Naive thymus-derived CD8-positive, alpha-beta T cell (primary cell): ENCODE measurements at regions not wholly inside any gene's neighbourhood (a gene's known extent, or its start where the extent isn't known, plus 50 kb on each side); places are given as distances from the start of the nearest gene placed in this dataset.
A peak's percentile ranks its signal among the peaks of the same experiment; 100 is the strongest.

Experiments
- ATAC-seq, 2 donors: fragments of 150-1000 bp; cut with Tn5 transposase in 1 of 2; sonication (Bioruptor Pico), chemical (Tn5 transposase) in 1 of 2; 1 replicate in 1 of 2; 2 replicates in 1 of 2; pipeline ENCODE4 v1.10.0; 2021; ENCODE audit warnings: mild to moderate bottlenecking in 2 of 2, moderate library complexity in 2 of 2
- POLR2A ChIA-PET: fragments of 350-600 bp; sonication (Branson Sonifier 250); formaldehyde crosslinking; loops from one replicate; lab custom pipeline; 2021; ENCODE audit warnings: antibody characterized with exemption; lab: Charles Lee
- DNase-seq, 10 donors: peaks; one replicate each; pipeline versions ENCODE4 v3.0.0 to v3.0.0-alpha.2; 2020 to 2022
- H3K27ac Mint-ChIP-seq, 10 donors: one replicate each; pipeline ENCODE4 v1.8.0; 2020 to 2022; ENCODE audit warnings: mild to moderate bottlenecking in 10 of 10, mixed read lengths in 10 of 10, moderate library complexity in 4 of 10, inconsistent platforms in 1 of 10
- H3K27me3 Mint-ChIP-seq, 5 donors: one replicate each; pipeline ENCODE4 v1.8.0; 2021 to 2022; ENCODE audit warnings: mixed read lengths in 5 of 5
- H3K36me3 Mint-ChIP-seq, 3 donors: one replicate each; pipeline ENCODE4 v1.8.0; 2020 to 2022; ENCODE audit warnings: mixed read lengths in 3 of 3, mild to moderate bottlenecking in 2 of 3, inconsistent platforms in 1 of 3
- H3K4me1 Mint-ChIP-seq, 4 donors: one replicate each; pipeline ENCODE4 v1.8.0; 2021 to 2022; ENCODE audit warnings: mixed read lengths in 4 of 4
- H3K4me3 Mint-ChIP-seq, 10 donors: one replicate each; pipeline ENCODE4 v1.8.0; 2020 to 2022; ENCODE audit warnings: mild to moderate bottlenecking in 10 of 10, mixed read lengths in 10 of 10, moderate library complexity in 6 of 10, inconsistent platforms in 1 of 10
- H3K9me3 Mint-ChIP-seq, 9 donors: one replicate each; pipeline ENCODE4 v1.8.0; 2020 to 2022; ENCODE audit warnings: mixed read lengths in 9 of 9, mild to moderate bottlenecking in 3 of 9, inconsistent platforms in 1 of 9, moderate library complexity in 1 of 9

DNA sequence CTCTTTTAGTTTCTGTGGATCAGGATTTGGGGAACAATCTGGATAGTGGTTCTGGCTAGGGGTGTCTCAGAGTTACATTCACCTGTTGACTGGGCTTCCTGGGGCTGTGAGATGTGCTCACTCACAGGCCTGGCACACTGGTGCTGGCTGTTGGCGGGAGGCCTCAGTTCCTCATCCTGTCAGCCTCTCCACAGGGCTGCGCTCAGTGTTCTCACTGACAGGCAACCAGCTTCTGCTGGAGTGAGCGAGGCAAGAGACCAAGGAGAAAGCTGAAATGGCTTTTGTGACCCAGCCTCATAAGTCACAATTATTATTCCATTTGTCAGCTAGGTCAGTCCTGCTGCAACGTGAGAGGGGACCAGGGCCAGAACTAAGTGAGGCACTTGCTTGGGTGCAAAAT lies 180.6 kb upstream of the GLI2 start:
- peaks cover 12 to 59% (median 31%) of the 10 kb centered on the region in 5 donors for H3K27me3 Mint-ChIP-seq
- POLR2A ChIA-PET = no interaction called here

DNA sequence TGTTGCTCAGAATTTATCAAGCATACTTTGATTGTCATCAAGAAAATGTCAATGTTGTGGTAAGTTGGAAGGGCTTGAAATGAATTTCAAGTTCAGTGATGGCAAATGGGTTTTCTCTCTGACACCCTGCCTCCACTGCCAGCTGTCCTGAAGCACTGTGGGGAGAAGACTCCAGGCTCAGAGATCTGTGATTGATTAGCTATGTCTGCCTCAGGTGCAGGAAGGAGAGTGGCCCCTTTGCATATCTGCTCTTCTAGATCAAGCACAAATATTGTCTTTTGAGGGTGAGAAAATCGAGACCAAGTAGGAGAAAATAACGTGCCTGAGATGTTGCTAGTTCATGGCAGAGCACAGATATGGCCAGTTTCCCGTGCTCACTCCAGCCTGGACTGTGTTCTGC lies 178.8 kb upstream of the GLI2 start:
- no peak for ATAC-seq
- no peaks in the 10 kb centered on the region for H3K9me3 Mint-ChIP-seq

More for the DNA sequence above, 180.6 kb upstream of the GLI2 start:
- DNase-seq = no peak
- ATAC-seq = no peak
- Mint-ChIP-seq H3K36me3 (no peaks in the 10 kb centered on the region), H3K27ac (no peak overlapping the region), H3K9me3 (no peaks in the 10 kb centered on the region), H3K4me3 (no peak overlapping the region), H3K4me1 (peaks cover 0 to 8% (median 0%) of the 10 kb centered on the region in 4 donors)

DNA sequence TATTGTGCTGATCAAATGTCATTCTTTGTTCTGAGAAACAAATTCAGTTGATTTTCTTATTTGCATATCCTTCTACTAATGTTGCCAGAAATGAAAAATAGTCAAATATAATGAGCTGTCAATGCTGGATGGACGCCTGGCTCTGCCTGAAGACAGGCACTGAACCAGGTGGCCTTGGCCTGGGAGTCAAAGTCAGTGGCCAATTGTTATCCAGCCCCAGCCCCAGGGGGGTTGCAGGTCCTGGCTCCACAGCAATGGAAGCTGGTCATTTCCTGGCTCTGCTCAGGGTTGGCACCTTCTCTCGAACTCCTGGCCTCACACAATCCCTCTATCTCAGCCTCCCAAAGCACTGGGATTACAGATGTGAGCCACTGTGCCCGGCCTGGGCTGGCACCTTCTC lies 176.8 kb upstream of the GLI2 start:
- DNase-seq (no peak), ATAC-seq (no peak)
- Mint-ChIP-seq H3K27me3 (peaks cover 7 to 44% (median 19%) of the 10 kb centered on the region in 5 donors), H3K9me3 (no peaks in the 10 kb centered on the region), H3K4me1 (peaks cover 0 to 5% (median 0%) of the 10 kb centered on the region in 4 donors), H3K36me3 (no peaks in the 10 kb centered on the region), H3K27ac (no peak overlapping the region), H3K4me3 (no peak overlapping the region)
- POLR2A ChIA-PET = no interaction called here

More for the DNA sequence above, 178.8 kb upstream of the GLI2 start:
- no peak overlapping the region for H3K4me3 Mint-ChIP-seq
- POLR2A ChIA-PET = no interaction called here
- H3K27me3 Mint-ChIP-seq = peaks cover 12 to 59% (median 31%) of the 10 kb centered on the region in 5 donors
- peaks cover 0 to 8% (median 0%) of the 10 kb centered on the region in 4 donors for H3K4me1 Mint-ChIP-seq
- no peaks in the 10 kb centered on the region for H3K36me3 Mint-ChIP-seq
- no peak overlapping the region for H3K27ac Mint-ChIP-seq
- no peak for DNase-seq

DNA sequence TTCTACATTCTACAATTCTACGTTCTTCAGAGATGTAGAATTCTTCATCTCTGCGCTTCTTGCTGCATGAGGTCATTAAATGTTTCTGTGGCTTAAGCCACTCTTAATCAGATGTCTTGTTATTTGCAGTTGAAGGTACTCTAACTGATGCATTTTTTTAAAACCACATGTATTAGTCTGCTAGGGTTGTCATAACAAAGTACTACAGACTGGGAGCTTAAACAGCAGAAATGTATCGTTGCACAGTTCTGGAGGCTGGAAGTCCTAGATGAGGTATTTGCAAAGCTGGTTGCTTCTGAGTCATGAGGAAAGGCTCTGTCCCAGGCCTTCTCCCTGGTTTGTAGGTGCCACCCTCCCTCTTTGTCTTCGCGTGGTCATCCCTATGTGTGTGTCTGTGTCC lies 176.3 kb upstream of the GLI2 start:
- POLR2A ChIA-PET = no interaction called here
- H3K4me1 Mint-ChIP-seq = peaks cover 0 to 5% (median 0%) of the 10 kb centered on the region in 4 donors

DNA sequence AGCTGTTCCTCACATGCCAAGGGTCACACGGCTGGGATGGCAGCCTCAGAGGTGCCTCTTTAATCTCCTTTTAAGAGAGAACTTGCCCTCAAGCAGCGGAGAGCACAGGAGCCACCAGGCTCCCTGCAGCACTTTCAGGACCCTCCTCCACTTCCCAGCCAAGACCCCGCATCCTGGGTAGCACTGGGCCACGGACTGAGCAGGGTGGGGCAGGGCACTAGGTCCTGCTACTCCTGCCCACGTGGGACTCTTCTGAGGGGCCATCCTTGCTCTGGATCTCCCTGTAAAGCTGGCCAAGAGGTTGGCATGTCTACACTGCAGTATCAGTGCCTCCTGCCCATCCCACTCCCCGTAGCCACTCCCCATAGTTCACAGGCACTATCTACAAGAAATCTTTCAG lies 175.3 kb upstream of the GLI2 start:
- no peak for DNase-seq
- no peaks in the 10 kb centered on the region for H3K36me3 Mint-ChIP-seq
- ATAC-seq = peak in 1 of 2 donors; percentile 18
- no peak overlapping the region for H3K4me3 Mint-ChIP-seq
- POLR2A ChIA-PET = no interaction called here
- peaks cover 0 to 3% (median 0%) of the 10 kb centered on the region in 4 donors for H3K4me1 Mint-ChIP-seq
- no peak overlapping the region for H3K27ac Mint-ChIP-seq
- H3K27me3 Mint-ChIP-seq = peaks cover 0 to 31% (median 13%) of the 10 kb centered on the region in 5 donors
- no peaks in the 10 kb centered on the region for H3K9me3 Mint-ChIP-seq

More for the DNA sequence above, 176.3 kb upstream of the GLI2 start:
- Mint-ChIP-seq H3K27me3 (peaks cover 4 to 39% (median 18%) of the 10 kb centered on the region in 5 donors), H3K36me3 (no peaks in the 10 kb centered on the region), H3K27ac (no peak overlapping the region), H3K9me3 (no peaks in the 10 kb centered on the region), H3K4me3 (no peak overlapping the region)
- DNase-seq (no peak), ATAC-seq (no peak)

DNA sequence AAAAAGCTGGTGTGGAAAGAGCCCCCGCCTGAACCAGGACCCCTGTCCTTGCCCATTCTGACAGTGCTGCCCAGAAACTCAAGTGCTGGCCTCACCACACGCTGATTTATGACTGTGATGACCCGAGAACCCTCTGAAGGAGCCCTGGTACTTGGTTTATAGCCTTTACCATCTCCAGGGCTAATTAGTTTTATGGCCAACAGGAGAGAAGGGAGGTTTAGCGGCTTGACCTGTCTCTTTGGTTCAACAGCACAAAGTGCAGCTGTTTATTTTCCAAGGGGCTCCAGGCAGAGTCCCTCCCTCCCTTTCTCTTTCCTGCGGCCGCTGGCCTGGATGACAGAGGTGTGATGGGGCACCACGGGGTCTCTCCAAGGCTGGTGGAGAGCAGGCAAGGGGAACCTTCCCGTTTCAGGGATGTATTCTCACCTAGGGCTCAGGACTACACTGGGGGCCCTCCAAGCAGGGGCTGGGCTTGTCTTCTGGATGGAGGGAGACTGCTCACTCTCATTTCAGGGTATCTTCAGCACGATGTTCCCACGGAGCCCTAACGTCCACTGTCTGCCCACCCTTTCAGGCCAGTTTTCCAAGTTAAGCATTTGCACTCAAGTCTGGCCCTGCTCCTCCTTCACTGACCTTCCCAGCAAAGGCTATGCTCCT lies 174.2 kb upstream of the GLI2 start:
- no peak overlapping the region for H3K27ac Mint-ChIP-seq
- no peaks in the 10 kb centered on the region for H3K9me3 Mint-ChIP-seq
- H3K36me3 Mint-ChIP-seq = no peaks in the 10 kb centered on the region
- POLR2A ChIA-PET = no interaction called here
- no peak for DNase-seq
- H3K4me3 Mint-ChIP-seq = no peak overlapping the region
- ATAC-seq = no peak
- peaks cover 0 to 31% (median 12%) of the 10 kb centered on the region in 5 donors for H3K27me3 Mint-ChIP-seq
- peaks cover 0 to 3% (median 0%) of the 10 kb centered on the region in 4 donors for H3K4me1 Mint-ChIP-seq

DNA sequence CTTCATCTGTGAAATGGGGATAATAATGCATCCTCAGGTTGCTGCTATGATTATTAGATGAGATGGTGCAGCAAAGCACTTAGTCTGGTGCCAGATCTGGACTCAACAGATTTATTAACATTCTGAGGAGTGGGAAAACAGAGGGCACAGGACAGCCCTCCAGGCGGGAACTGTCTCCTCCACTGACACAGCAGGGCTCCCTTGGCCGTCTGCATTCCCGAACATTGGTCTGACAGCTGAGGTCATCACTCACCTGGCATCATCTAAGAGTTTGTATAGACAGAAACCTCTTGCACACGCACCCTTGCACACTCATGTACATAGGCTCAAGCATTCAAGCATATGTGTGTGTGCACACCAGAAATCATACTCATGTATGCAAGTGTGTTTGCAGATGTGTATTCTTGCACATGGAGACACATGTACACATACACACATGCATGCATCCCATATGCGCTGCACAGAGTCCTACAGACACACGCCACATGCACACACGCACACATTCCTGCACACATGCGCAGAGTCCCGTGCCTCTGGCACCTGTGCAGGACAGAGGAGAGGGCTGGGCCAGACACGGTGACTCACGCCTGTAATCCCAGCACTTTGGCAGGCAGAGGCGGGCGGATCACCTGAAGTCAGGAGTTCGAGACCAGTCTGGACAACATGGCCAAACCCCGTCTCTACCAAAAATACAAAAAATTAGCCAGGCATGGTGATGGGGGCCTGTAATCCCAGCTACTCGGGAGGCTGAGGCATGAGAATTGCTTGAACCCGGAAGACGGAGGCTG lies 173.3 kb upstream of the GLI2 start:
- Mint-ChIP-seq H3K9me3 (no peaks in the 10 kb centered on the region), H3K4me1 (no peaks in the 10 kb centered on the region), H3K36me3 (no peaks in the 10 kb centered on the region), H3K27ac (no peak overlapping the region), H3K27me3 (peaks cover 0 to 24% (median 6%) of the 10 kb centered on the region in 5 donors), H3K4me3 (no peak overlapping the region)
- DNase-seq (no peak), ATAC-seq (no peak)
- POLR2A ChIA-PET = no interaction called here

DNA sequence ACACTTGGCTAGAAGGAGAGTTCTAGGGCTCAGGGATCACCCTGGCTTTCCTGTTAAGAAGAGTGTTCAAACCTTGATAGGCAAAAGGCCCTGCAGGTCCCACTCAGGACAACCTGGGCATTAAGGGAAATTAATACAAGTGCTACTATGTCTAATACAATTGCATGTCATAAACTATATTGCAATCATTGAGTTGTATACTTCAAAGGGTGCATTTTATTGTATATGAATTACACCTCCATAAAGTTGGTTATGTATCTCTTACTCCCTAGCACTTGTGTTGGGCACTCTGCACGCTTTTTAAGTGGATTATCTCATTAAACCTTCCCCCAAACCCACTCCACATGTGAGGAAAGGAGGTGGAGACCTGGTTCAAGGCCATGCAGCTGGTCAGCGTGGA lies 172.1 kb upstream of the GLI2 start:
- no peak for ATAC-seq
- no peak for DNase-seq
- H3K4me1 Mint-ChIP-seq = no peaks in the 10 kb centered on the region
- no peak overlapping the region for H3K4me3 Mint-ChIP-seq
- no peaks in the 10 kb centered on the region for H3K9me3 Mint-ChIP-seq
- POLR2A ChIA-PET = no interaction called here
- H3K36me3 Mint-ChIP-seq = no peaks in the 10 kb centered on the region
- peaks cover 0 to 12% (median 1%) of the 10 kb centered on the region in 5 donors for H3K27me3 Mint-ChIP-seq
- no peak overlapping the region for H3K27ac Mint-ChIP-seq

DNA sequence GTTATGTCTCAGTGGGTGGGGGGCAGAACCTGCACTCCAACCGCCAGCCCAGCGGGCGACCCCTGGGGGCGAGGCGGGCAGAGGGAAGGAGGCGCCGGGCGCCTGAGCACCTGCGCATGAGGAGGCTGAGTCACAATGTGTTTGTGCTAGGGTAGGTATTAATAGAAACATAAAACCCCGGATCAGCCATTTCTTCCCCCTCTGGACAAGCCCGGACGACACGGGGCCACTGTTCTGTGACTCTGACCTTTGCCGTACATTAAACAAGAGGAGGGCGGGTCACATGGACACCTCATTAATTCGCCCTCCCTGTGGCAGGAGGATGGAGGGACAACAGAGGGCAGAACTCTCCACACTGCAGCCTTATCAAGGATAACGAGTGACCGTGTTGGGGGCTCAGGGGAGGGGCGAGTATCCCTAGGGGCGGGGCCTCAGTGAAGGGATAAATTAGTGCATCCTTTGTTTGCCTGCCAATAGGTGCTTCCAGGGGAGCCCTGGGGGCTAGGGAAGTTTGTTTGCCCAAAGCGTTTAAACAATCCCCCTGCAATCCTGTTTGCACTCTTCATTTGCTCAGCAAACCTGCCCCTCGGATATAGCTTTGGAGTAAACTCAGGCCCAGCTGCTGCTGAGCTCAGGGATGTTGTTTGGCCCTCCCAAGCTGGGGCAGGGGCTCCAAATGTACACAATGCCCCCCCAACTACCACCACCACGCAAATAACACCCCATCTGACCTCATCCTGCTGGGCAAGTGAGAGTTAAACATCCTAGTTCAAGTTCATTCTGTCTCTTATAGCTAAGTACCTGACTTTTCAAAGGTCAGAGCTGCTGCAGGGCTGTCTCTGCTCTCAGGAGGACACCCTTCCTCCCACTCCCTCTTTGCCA lies 171.2 kb upstream of the GLI2 start:
- Mint-ChIP-seq H3K4me1 (no peaks in the 10 kb centered on the region), H3K4me3 (no peak overlapping the region), H3K36me3 (no peaks in the 10 kb centered on the region), H3K9me3 (no peaks in the 10 kb centered on the region), H3K27me3 (peaks cover 0 to 4% (median 0%) of the 10 kb centered on the region in 5 donors), H3K27ac (no peak overlapping the region)
- POLR2A ChIA-PET = no interaction called here
- DNase-seq = no peak
- ATAC-seq = no peak

DNA sequence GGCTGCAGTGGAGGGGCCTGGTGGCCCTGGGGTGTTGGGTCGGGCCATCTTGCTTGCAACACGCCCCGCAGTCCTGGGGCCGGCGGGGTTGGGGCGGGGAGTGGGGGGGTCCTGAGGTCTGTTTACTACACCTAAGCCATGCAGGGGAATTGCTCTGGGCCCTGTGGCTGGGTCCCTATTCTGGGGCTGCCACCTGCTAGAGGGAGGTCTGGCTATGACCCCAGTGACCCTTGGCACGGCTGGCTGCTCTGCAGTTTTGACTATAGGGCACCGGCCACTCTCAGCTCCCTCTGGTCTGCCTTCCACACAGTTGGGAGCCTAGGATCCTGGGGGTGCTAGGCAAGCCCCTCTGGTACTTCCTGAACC lies 170.6 kb upstream of the GLI2 start:
- no peak for ATAC-seq
- no peaks in the 10 kb centered on the region for H3K36me3 Mint-ChIP-seq
- H3K27ac Mint-ChIP-seq = no peak overlapping the region
- H3K4me1 Mint-ChIP-seq = peaks cover 0 to 2% (median 0%) of the 10 kb centered on the region in 4 donors
- POLR2A ChIA-PET = no interaction called here
- no peak for DNase-seq
- H3K4me3 Mint-ChIP-seq = no peak overlapping the region
- H3K9me3 Mint-ChIP-seq = no peaks in the 10 kb centered on the region
- no peaks in the 10 kb centered on the region for H3K27me3 Mint-ChIP-seq

DNA sequence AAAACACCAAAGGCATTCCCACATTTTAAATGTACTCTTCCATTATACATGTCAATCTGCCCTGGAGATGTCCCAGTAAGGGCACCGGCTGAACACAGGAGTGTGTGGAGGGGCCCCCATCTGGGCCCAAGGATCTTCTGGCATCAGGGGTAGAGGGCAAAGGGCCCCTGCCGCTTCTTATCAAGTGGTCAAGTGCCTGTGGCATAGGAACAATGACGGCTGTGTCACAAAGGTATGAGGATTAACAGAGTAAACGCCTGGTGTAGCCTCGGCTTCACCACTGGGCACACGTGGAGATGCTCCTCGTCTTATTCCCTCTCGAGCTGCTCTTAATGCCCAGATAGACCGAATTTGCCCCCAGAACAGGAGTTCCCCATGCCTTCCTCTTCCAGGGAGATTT lies 169.7 kb upstream of the GLI2 start:
- POLR2A ChIA-PET = no interaction called here
- Mint-ChIP-seq H3K4me3 (no peak overlapping the region), H3K27ac (no peak overlapping the region), H3K27me3 (peaks cover 0 to 2% (median 0%) of the 10 kb centered on the region in 5 donors), H3K4me1 (peaks cover 0 to 2% (median 0%) of the 10 kb centered on the region in 4 donors), H3K9me3 (no peaks in the 10 kb centered on the region), H3K36me3 (no peaks in the 10 kb centered on the region)
- DNase-seq = no peak
- no peak for ATAC-seq

DNA sequence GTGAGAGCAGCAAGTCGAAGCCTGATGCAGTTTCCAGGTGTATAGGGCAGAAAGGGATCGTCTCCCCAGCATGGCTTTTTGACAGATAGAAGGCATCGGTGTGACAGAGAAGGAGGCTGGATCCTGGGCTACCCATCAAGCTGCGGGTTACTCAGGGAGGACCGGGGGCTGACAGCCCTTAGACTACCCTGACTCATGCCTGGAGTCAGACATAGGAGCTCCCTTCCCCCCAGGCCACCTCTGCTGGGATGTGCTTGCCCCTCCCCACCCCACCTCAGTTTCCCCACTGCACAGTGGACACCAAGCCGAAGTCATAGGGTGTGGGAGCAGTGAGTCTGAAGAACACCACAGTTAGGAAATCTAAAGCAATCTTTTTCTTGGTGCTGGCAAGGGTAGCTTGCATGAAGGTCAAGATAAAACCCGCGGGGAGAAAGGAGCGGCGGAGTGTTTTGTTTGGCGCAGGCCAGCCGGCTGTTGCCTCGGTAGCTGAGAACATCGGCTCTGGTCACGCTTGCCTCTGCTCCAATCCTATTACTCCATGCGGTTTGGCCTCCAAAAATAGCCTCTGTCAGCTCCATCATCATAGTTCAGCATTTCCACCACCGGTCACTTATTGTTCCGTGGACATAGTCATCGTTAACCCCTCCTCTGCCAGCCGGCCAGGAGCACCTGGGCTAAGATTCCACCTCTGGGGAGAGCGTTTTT lies 169.2 kb upstream of the GLI2 start:
- Mint-ChIP-seq H3K36me3 (no peaks in the 10 kb centered on the region), H3K4me1 (peaks cover 0 to 2% (median 0%) of the 10 kb centered on the region in 4 donors), H3K27me3 (peaks cover 0 to 2% (median 0%) of the 10 kb centered on the region in 5 donors), H3K27ac (no peak overlapping the region), H3K4me3 (no peak overlapping the region), H3K9me3 (no peaks in the 10 kb centered on the region)
- no peak for DNase-seq
- ATAC-seq = no peak
- POLR2A ChIA-PET = no interaction called here
